Astrocyte (in vitro differentiated cells and primary cell): ENCODE measurements at regions not wholly inside any gene's neighbourhood (a gene's known extent, or its start where the extent isn't known, plus 50 kb on each side); places are given as distances from the start of the nearest gene placed in this dataset.

Experiments
- DNase-seq: peaks from one replicate; pipeline ENCODE4 v3.0.0-alpha.2; 2010; ENCODE audit warnings: low read depth
- FAIRE-seq: peaks from 2 replicates; lab custom pipeline; 2011; peaks lifted over from hg19 to GRCh38; lab: Jason Lieb, UNC
- H2AFZ ChIP-seq: 2 replicates; pipeline ENCODE4 v1.6.0; 2012; ENCODE audit warnings: low read depth, low read length, inconsistent platforms
- H3K27ac ChIP-seq: 2 replicates; pipeline ENCODE4 v1.5.1; 2011; ENCODE audit warnings: low read depth, low read length, inconsistent platforms
- H3K27me3 ChIP-seq: 2 replicates; pipeline ENCODE4 v1.6.0; 2011; ENCODE audit warnings: low read length, inconsistent platforms; ENCODE audit not compliant: insufficient read depth
- H3K36me3 ChIP-seq: 2 replicates; pipeline ENCODE4 v1.5.1; 2011; ENCODE audit warnings: low read length, inconsistent platforms; ENCODE audit not compliant: insufficient read depth
- H3K4me1 ChIP-seq: 2 replicates; pipeline ENCODE4 v1.5.1; 2011; ENCODE audit warnings: low read length, inconsistent platforms; ENCODE audit not compliant: insufficient read depth
- H3K4me2 ChIP-seq: 2 replicates; pipeline ENCODE4 v1.6.0; 2012; ENCODE audit warnings: low read length, inconsistent platforms
- H3K4me3 ChIP-seq: 2 replicates; pipeline ENCODE4 v1.5.1; 2011; ENCODE audit warnings: low read depth, mild to moderate bottlenecking, low read length, inconsistent platforms; ENCODE audit not compliant: insufficient read depth
- H3K79me2 ChIP-seq: 2 replicates; pipeline ENCODE4 v1.6.0; 2012; ENCODE audit warnings: mild to moderate bottlenecking, low read length, inconsistent platforms; ENCODE audit not compliant: insufficient read depth
- H3K9ac ChIP-seq: 2 replicates; pipeline ENCODE4 v1.6.0; 2012; ENCODE audit warnings: mild to moderate bottlenecking, low read length, inconsistent platforms
- H3K9me3 ChIP-seq: 2 replicates; pipeline ENCODE4 v1.5.1; 2012; ENCODE audit warnings: low read depth, mild to moderate bottlenecking, low read length, inconsistent platforms; ENCODE audit not compliant: insufficient read depth
- H4K20me1 ChIP-seq: 2 replicates; pipeline ENCODE4 v1.6.0; 2012; ENCODE audit warnings: low read length, inconsistent platforms; ENCODE audit not compliant: insufficient read depth
- H3K27ac Mint-ChIP-seq: one replicate; pipeline ENCODE4 v1.8.0; 2021; ENCODE audit warnings: mild to moderate bottlenecking, mixed read lengths; ENCODE audit not compliant: unreplicated experiment
- H3K27me3 Mint-ChIP-seq: one replicate; pipeline ENCODE4 v1.8.0; 2021; ENCODE audit warnings: low read depth, mixed read lengths; ENCODE audit not compliant: unreplicated experiment
- H3K36me3 Mint-ChIP-seq: one replicate; pipeline ENCODE4 v1.8.0; 2021; ENCODE audit warnings: low read depth, mixed read lengths; ENCODE audit not compliant: unreplicated experiment
- H3K4me1 Mint-ChIP-seq: one replicate; pipeline ENCODE4 v1.8.0; 2021; ENCODE audit warnings: low read depth, mixed read lengths; ENCODE audit not compliant: unreplicated experiment
- H3K4me3 Mint-ChIP-seq: one replicate; pipeline ENCODE4 v1.8.0; 2021; ENCODE audit warnings: mild to moderate bottlenecking, moderate library complexity, mixed read lengths; ENCODE audit not compliant: unreplicated experiment
- H3K9me3 Mint-ChIP-seq: one replicate; pipeline ENCODE4 v1.8.0; 2021; ENCODE audit warnings: mild to moderate bottlenecking, mixed read lengths; ENCODE audit not compliant: unreplicated experiment
- CTCF ChIP-seq: IDR thresholded peaks from 2 replicates; pipeline ENCODE4 v1.5.1; 2011; ENCODE audit warnings: low read depth, mild to moderate bottlenecking, inconsistent platforms, low read length, moderate library complexity; ENCODE audit not compliant: insufficient read depth
- EZH2 ChIP-seq: IDR thresholded peaks from 2 replicates; pipeline ENCODE4 v1.6.1; 2012; ENCODE audit warnings: mild to moderate bottlenecking, low read length, inconsistent platforms; ENCODE audit not compliant: insufficient read depth

DNA sequence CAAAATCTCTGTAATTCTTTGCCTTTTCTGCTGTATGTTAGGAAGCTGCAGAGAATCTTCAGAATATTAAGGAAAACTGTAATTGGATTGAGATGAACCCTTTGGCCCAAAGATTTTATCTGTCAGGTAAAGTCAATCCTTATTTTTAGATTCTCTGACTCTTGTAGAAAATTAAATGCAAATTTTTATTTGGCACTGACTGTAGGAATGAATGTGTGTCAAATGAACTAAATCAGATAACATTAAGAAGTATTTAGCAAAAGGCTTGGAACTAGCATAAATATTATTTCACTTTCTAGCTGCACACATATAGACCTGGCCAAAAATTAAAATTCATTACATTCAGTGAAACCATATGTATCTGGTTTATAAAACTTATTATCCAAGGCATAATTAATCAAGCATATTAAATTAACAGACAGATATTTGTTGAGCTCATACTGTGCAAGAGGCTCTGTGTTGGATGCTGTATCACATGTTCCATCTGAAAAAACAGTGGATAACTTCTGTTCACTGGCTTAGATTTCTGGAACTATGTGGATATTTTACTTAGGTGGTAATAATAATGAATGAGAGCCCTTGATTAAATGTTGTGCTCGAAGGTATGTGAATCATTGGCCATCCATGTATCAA is 124.8 kb downstream of the HDGFL1 start:
- no peak overlapping the region for H3K9ac ChIP-seq
- Mint-ChIP-seq H3K9me3 (peaks cover 5% of the 10 kb centered on the region), H3K27ac (no peak overlapping the region), H3K4me1 (peaks cover 2% of the 10 kb centered on the region), H3K36me3 (no peaks in the 10 kb centered on the region), H3K27me3 (no peaks in the 10 kb centered on the region), H3K4me3 (no peak overlapping the region)
- H4K20me1 ChIP-seq: no peaks in the 10 kb centered on the region
- TF ChIP-seq CTCF (no peak), EZH2 (no peak)
- no peaks in the 10 kb centered on the region for H3K4me1 ChIP-seq
- H3K4me3 ChIP-seq: no peak overlapping the region
- no peak overlapping the region for H2AFZ ChIP-seq
- no peak overlapping the region for H3K4me2 ChIP-seq
- no peaks in the 10 kb centered on the region for H3K79me2 ChIP-seq
- no peak overlapping the region for H3K27ac ChIP-seq
- no peaks in the 10 kb centered on the region for H3K36me3 ChIP-seq
- no peak for DNase-seq
- H3K9me3 ChIP-seq: no peaks in the 10 kb centered on the region
- no peaks in the 10 kb centered on the region for H3K27me3 ChIP-seq
- FAIRE-seq: no peak

DNA sequence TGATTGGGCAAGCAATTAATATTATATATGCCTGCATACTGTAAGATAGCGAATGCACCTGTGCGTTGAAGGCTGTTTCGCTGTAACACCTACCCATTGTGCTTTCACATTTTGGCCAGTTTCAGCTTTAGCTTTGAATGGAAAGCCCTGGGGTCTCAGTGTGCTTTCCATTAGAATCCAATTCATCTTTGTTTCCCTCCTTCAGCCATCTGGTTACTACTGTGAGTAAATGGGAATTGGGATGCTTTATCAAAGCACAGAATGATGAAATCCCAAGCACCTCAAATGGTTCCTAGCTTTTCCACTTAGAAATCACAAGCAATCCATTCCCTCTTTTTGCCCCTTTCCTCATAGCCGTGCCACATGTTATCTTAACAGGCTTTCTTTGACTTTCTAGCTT is 127.1 kb downstream of the HDGFL1 start:
- Histone ChIP-seq H2AFZ (no peak overlapping the region), H3K4me2 (no peak overlapping the region), H3K27me3 (no peaks in the 10 kb centered on the region), H3K27ac (no peak overlapping the region), H3K4me3 (no peak overlapping the region), H3K79me2 (no peaks in the 10 kb centered on the region), H3K36me3 (no peaks in the 10 kb centered on the region), H3K9ac (no peak overlapping the region), H3K9me3 (no peaks in the 10 kb centered on the region), H4K20me1 (no peaks in the 10 kb centered on the region), H3K4me1 (no peaks in the 10 kb centered on the region)
- TF ChIP-seq EZH2 (no peak), CTCF (no peak)
- FAIRE-seq (no peak), DNase-seq (no peak)
- H3K9me3 Mint-ChIP-seq: no peaks in the 10 kb centered on the region
- peaks cover 4% of the 10 kb centered on the region for H3K4me1 Mint-ChIP-seq
- no peaks in the 10 kb centered on the region for H3K27me3 Mint-ChIP-seq
- H3K27ac Mint-ChIP-seq: no peak overlapping the region
- no peaks in the 10 kb centered on the region for H3K36me3 Mint-ChIP-seq
- no peak overlapping the region for H3K4me3 Mint-ChIP-seq

- no peak for FAIRE-seq
- DNase-seq: no peak
- no peaks in the 10 kb centered on the region for H4K20me1 ChIP-seq
- no peak overlapping the region for H3K27ac ChIP-seq
- TF ChIP-seq EZH2 (no peak), CTCF (no peak)
- Mint-ChIP-seq H3K9me3 (no peaks in the 10 kb centered on the region), H3K4me1 (peaks cover 4% of the 10 kb centered on the region), H3K27ac (no peak overlapping the region), H3K27me3 (no peaks in the 10 kb centered on the region), H3K4me3 (no peak overlapping the region), H3K36me3 (no peaks in the 10 kb centered on the region)
- H3K9ac ChIP-seq: no peak overlapping the region
- no peaks in the 10 kb centered on the region for H3K79me2 ChIP-seq
- H3K4me1 ChIP-seq: no peaks in the 10 kb centered on the region
- no peak overlapping the region for H3K4me3 ChIP-seq
- no peak overlapping the region for H3K4me2 ChIP-seq
- no peaks in the 10 kb centered on the region for H3K9me3 ChIP-seq
- H2AFZ ChIP-seq: no peak overlapping the region
- no peaks in the 10 kb centered on the region for H3K27me3 ChIP-seq
- no peaks in the 10 kb centered on the region for H3K36me3 ChIP-seq
Measured at GRCh38 chr6:22697306-22697705, 127.9 kb downstream of the HDGFL1 start.
